ENCODE measurements at regions not wholly inside any gene's neighbourhood (a gene's known extent, or its start where the extent isn't known, plus 50 kb on each side); places are given as distances from the start of the nearest gene placed in this dataset.

DNA sequence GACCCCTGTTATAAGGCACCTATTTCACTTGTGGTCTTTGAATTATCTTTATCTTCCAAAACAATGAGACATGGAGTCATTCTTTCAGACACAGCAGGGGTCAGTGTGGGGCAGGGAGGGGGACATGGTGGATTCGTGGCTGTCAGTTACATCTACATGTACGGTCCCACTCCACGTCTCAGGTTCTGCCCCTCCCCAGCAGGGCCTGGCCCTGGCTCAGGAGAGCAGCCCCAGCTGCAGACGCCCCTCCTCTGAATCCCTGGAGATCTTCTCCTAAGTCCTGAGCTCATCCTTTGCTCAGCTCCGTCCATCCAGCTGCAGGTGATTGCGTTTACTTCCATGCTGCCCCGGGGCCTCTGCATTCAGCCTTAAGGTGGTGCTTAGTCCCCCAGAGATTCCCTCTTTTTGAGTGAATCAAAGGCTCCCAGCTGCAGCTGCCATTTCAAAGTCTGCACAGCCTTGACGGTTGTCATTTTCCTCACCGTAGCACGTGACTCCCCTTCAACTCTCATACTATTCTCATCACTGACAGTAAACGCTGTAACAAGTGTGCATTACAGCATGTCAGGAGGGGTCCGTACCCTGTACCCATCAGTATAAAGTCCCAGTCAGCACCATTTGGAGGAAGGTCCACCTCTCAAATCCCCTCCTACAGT lies 113.4 kb upstream of the TCERG1L start:
- TF ChIP-seq, protein P1, sequence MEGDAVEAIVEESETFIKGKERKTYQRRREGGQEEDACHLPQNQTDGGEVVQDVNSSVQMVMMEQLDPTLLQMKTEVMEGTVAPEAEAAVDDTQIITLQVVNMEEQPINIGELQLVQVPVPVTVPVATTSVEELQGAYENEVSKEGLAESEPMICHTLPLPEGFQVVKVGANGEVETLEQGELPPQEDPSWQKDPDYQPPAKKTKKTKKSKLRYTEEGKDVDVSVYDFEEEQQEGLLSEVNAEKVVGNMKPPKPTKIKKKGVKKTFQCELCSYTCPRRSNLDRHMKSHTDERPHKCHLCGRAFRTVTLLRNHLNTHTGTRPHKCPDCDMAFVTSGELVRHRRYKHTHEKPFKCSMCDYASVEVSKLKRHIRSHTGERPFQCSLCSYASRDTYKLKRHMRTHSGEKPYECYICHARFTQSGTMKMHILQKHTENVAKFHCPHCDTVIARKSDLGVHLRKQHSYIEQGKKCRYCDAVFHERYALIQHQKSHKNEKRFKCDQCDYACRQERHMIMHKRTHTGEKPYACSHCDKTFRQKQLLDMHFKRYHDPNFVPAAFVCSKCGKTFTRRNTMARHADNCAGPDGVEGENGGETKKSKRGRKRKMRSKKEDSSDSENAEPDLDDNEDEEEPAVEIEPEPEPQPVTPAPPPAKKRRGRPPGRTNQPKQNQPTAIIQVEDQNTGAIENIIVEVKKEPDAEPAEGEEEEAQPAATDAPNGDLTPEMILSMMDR (conservative IDR thresholded peaks at IDR 0.05; ENCODE audit: low read depth, low read length): no peak
- no peak overlapping the region for H3K4me3 ChIP-seq (ENCODE audit: low read depth, low read length)
- DNase-seq (ENCODE audit: low read depth): no peak

DNA sequence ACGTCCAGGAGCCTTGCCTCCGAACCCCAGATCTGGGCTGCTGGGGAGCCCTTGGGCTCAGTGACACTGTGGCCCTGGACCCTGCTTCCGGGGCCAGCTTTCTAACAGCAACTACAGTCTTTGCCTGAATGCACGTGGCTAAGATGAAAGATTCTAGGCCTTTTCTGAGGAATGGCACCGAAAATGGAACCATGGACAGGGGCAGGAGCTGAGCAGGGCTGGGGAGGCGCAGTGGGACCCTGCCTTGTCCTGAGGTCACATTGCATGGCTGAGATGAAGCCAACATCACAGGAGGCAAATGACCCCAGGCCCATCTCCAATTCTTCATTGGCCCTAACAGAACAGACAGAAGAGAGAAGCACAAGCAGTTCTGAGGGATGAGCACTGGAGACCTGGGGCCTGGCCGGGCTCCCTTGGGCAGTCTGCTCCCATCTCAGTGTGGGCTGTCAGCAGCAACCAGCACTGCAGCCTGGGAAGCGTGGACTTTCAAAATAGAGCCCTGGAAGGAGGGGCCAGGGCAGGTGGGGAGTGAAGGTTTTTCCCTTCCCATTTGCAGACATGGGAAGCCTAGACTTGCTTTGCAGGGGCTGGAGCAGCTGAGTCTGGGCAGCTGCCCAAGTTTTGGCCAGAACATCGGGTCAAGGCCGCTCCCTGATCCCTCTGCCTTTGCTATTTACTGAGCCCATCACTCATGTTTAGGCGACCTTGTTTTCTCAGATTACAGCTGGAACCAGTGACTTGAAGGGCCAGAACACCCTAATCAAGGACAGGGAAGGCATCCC lies 114.4 kb upstream of the TCERG1L start:
- DNase-seq (ENCODE audit: low read depth): no peak
- TF ChIP-seq, protein P1 (conservative IDR thresholded peaks at IDR 0.05; ENCODE audit: low read depth, low read length): no peak
- H3K4me3 ChIP-seq (ENCODE audit: low read depth, low read length): no peak overlapping the region

DNA sequence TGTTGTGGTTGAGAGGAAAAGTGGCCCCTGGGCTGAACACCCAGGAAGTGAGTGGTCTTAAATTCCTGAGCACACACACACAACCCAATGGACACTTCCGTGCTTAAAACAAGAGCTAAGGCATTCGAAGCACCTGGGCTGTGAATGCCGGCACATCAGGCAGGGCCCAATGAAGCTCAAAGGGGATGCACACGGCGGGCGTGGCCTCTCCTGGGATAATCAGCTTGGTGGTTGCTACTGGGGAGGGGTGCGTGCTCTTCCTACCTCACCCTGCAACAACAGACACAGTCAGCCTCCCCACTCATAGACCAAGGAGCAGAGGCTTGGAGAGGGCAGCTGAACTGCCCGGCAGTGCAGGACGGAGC lies 115.0 kb upstream of the TCERG1L start:
- TF ChIP-seq, protein P1 (conservative IDR thresholded peaks at IDR 0.05; ENCODE audit: low read depth, low read length): no peak
- H3K4me3 ChIP-seq (ENCODE audit: low read depth, low read length): no peak overlapping the region
- DNase-seq (ENCODE audit: low read depth): no peak

DNA sequence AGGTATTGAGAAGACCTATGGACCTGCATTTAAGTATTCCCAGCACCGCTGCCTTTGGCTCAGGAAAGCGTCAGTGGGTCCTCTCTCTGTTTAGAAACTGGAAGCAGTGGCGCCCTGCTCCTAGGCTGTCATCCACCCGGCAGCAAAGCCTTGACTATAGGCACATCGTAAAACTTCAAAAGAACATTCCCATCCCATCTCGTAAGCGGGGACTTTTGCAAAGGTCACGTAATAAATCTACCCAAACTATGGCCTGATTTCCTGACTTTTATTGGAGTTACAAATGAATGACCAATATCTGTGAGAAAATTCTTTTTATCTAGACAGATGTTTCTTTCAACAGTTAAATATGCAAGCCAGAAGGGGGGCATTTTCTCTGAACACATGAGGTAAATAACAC lies 115.8 kb upstream of the TCERG1L start:
- no peak for DNase-seq (ENCODE audit: low read depth)
- H3K4me3 ChIP-seq (ENCODE audit: low read depth, low read length): no peak overlapping the region
- TF ChIP-seq, protein P1 (conservative IDR thresholded peaks at IDR 0.05; ENCODE audit: low read depth, low read length): no peak

DNA sequence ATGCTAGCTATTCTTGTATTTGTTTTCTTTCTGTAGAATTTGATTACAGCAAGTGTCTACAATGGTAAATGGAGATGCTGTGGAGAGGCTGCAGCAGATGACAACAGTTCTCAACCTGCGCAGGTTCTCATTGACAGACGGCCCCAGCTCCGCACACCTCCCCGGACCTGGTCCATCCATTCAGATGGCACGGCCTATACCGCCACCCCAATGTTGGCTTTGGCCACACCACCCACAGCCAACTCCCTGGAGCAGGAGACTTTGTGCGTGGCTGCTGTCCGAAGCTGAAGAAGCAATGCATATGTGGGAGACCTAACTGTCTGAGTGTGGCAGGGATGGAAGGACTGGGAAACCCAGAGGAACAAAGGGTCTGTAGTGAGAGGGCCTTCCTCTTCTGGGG lies 116.4 kb upstream of the TCERG1L start:
- no peak overlapping the region for H3K4me3 ChIP-seq (ENCODE audit: low read depth, low read length)
- TF ChIP-seq, protein P1 (conservative IDR thresholded peaks at IDR 0.05; ENCODE audit: low read depth, low read length): no peak
- DNase-seq (ENCODE audit: low read depth): no peak

DNA sequence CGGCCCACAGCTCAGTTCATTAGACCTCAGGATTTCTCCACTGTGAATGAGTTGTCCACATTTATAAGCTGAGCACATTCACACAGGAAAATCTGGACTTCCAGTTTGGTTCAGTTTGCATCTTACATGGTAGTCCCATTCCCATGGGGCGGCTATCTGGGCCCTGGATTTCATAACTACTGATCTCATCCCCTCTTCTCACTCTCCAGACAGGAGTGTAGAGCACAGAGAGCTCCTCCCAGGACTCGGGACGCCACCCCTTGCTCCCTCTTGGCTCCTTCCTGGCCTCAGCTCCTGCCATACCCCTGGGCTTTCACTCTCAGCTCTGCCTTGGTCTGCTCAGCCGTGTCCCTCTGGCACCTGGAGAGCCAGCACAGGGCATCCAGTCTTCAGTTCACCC lies 117.6 kb upstream of the TCERG1L start:
- no peak for DNase-seq (ENCODE audit: low read depth)
- no peak overlapping the region for H3K4me3 ChIP-seq (ENCODE audit: low read depth, low read length)
- TF ChIP-seq, protein P1 (conservative IDR thresholded peaks at IDR 0.05; ENCODE audit: low read depth, low read length): no peak

DNA sequence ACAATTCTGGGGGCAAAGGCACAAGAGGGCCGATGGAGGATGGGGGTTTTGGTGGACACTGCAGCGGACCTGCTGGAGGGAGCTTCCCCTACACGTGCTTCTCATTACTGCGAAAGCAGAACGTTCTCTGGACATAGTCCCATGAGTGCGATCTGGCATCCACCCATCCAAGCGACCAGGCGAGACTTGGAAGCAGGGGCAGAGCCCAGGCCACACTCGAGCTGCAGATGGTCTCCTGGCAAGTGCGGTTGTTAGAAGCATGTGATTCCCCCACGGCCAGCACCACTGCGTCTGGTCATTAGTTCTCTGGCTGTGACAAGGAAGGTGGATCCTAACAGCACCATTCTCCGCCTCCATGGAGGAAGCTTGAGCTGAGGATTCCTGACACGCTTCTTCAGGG lies 118.4 kb upstream of the TCERG1L start:
- no peak overlapping the region for H3K4me3 ChIP-seq (ENCODE audit: low read depth, low read length)
- TF ChIP-seq, protein P1 (conservative IDR thresholded peaks at IDR 0.05; ENCODE audit: low read depth, low read length): no peak
- no peak for DNase-seq (ENCODE audit: low read depth)

Measured in epithelial cell of proximal tubule (primary cell).